B cell (primary cell): ENCODE measurements at regions not wholly inside any gene's neighbourhood (a gene's known extent, or its start where the extent isn't known, plus 50 kb on each side); places are given as distances from the start of the nearest gene placed in this dataset.

Experiments
- ATAC-seq: fragments of 200-7000 bp; cut with Tn5 transposase; one replicate; pipeline ENCODE4 v1.10.0; 2021; ENCODE audit warnings: low read depth, mild to moderate bottlenecking, moderate number of reproducible peaks, moderate library complexity
- CTCF ChIA-PET: fragments of 350-600 bp; sonication (Branson Sonifier 250); formaldehyde crosslinking; loops from one replicate; lab custom pipeline; 2021; ENCODE audit warnings: antibody characterized with exemption, inconsistent platforms; lab: Charles Lee
- POLR2A ChIA-PET: fragments of 350-600 bp; sonication (Branson Sonifier 250); formaldehyde crosslinking; loops from one replicate; lab custom pipeline; 2021; ENCODE audit warnings: antibody characterized with exemption; lab: Charles Lee
- DNase-seq: peaks from one replicate; pipeline ENCODE4 v3.0.0; 2013
- H2AFZ ChIP-seq: 2 replicates; pipeline ENCODE4 v1.6.1; 2012; ENCODE audit warnings: mild to moderate bottlenecking, low read depth, low read length; ENCODE audit not compliant: insufficient read depth, poor library complexity, severe bottlenecking
- H3K27ac ChIP-seq, 2 donors: 1 replicate in 1 of 2; 2 replicates in 1 of 2; pipeline ENCODE4 v1.5.1; 2012 to 2013; ENCODE audit warnings: low read length in 2 of 2, mild to moderate bottlenecking in 2 of 2, moderate library complexity in 1 of 2
- H3K27me3 ChIP-seq, 4 experiments: fragments of 200-600 bp in 1 of 4; sonication (generic) in 1 of 4; replicated peaks in 1 of 4; 1 replicate in 2 of 4; 2 replicates in 2 of 4; pipeline versions ENCODE4 v1.6.1 to v1.7.0; 2013 to 2016; ENCODE audit warnings: low read length in 3 of 4, mild to moderate bottlenecking in 2 of 4, mixed read lengths in 1 of 4, moderate library complexity in 1 of 4; ENCODE audit not compliant: insufficient read depth in 4 of 4, control insufficient read depth in 3 of 4; ENCODE audit errors: control extremely low read depth in 1 of 4
- H3K36me3 ChIP-seq, 2 experiments: replicated peaks in 1 of 2; 1 replicate in 1 of 2; 2 replicates in 1 of 2; pipeline versions ENCODE4 v1.6.1 to v1.7.1; 2013; ENCODE audit warnings: low read length in 1 of 2; ENCODE audit not compliant: insufficient read depth in 2 of 2, control insufficient read depth in 1 of 2; ENCODE audit errors: control extremely low read depth in 1 of 2, extremely low read depth in 1 of 2
- H3K4me1 ChIP-seq, 2 donors: fragments of 200-600 bp in 1 of 2; sonication (generic) in 1 of 2; 1 replicate in 1 of 2; 2 replicates in 1 of 2; pipeline versions ENCODE4 v1.5.1 to v1.6.1; 2013 to 2017; ENCODE audit warnings: low read length in 2 of 2; ENCODE audit not compliant: control insufficient read depth in 2 of 2, insufficient read depth in 2 of 2
- H3K4me2 ChIP-seq: replicated peaks from 2 replicates; pipeline ENCODE3; 2012; ENCODE audit warnings: mild to moderate bottlenecking, low read depth, low read length; ENCODE audit not compliant: poor library complexity, severe bottlenecking
- H3K4me3 ChIP-seq, 5 experiments: fragments of 200-600 bp in 1 of 5; sonication (generic) in 1 of 5; 1 replicate in 3 of 5; 2 replicates in 2 of 5; pipeline versions ENCODE4 v1.5.1 to v1.7.0; 2011 to 2016; ENCODE audit warnings: low read length in 4 of 5, mild to moderate bottlenecking in 4 of 5, low read depth in 2 of 5, control low read depth in 1 of 5, moderate library complexity in 1 of 5; ENCODE audit not compliant: insufficient read depth in 1 of 5; ENCODE audit errors: control extremely low read depth in 1 of 5, extremely low read depth in 1 of 5
- H3K79me2 ChIP-seq: fragments of 200-600 bp; sonication (generic); one replicate; pipeline ENCODE4 v1.6.0; 2016; ENCODE audit warnings: low read length; ENCODE audit not compliant: control insufficient read depth, insufficient read depth
- H3K9ac ChIP-seq: fragments of 200-600 bp; sonication (generic); 2 replicates; pipeline ENCODE4 v1.6.1; 2017; ENCODE audit warnings: mild to moderate bottlenecking, low read length, moderate library complexity
- H3K9me3 ChIP-seq, 3 donors: one replicate each; pipeline versions ENCODE4 v1.6.1 to v1.7.1; 2013; ENCODE audit warnings: low read length in 2 of 3; ENCODE audit not compliant: control insufficient read depth in 2 of 3, insufficient read depth in 1 of 3; ENCODE audit errors: control extremely low read depth in 1 of 3
- H4K20me1 ChIP-seq: 2 replicates; pipeline ENCODE4 v1.6.0; 2012; ENCODE audit warnings: mild to moderate bottlenecking, low read length; ENCODE audit not compliant: insufficient read depth, control insufficient read depth, poor library complexity, severe bottlenecking
- H3K27ac Mint-ChIP-seq: one replicate; pipeline ENCODE4 v1.8.0; 2021; ENCODE audit warnings: mixed read lengths
- H3K27me3 Mint-ChIP-seq: one replicate; pipeline ENCODE4 v1.8.0; 2021; ENCODE audit warnings: mixed read lengths
- H3K4me1 Mint-ChIP-seq: one replicate; pipeline ENCODE4 v1.8.0; 2021; ENCODE audit warnings: mixed read lengths
- H3K4me3 Mint-ChIP-seq: one replicate; pipeline ENCODE4 v1.8.0; 2021; ENCODE audit warnings: mixed read lengths
- H3K9me3 Mint-ChIP-seq: one replicate; pipeline ENCODE4 v1.8.0; 2022; ENCODE audit warnings: mixed read lengths; ENCODE audit not compliant: insufficient read depth
- EZH2 ChIP-seq: IDR thresholded peaks from 2 replicates; pipeline ENCODE4 v1.6.1; 2012; ENCODE audit warnings: borderline replicate concordance, low read depth, mild to moderate bottlenecking, moderate library complexity, low read length; ENCODE audit not compliant: insufficient read depth, poor library complexity, severe bottlenecking
- WGBS: methylation state at CpG from one replicate; pipeline ENCODE4 v1.1.5; 2013; ENCODE audit warnings: missing lambda C conversion rate; ENCODE audit not compliant: insufficient coverage; 5-methylcytosine and 5-hydroxymethylcytosine counted together
- intact Hi-C: fragments of 100-400 bp; cut with micrococcal nuclease; formaldehyde crosslinking; loops from one replicate; pipeline ENCODE4 v1.10.0; 2022
- TF ChIP-seq, protein P1 (sequence below): fragments of 200-600 bp; IDR thresholded peaks from one replicate; pipeline ENCODE4 v1.8.0; 2022; ENCODE audit warnings: antibody characterized with exemption, mild to moderate bottlenecking

DNA sequence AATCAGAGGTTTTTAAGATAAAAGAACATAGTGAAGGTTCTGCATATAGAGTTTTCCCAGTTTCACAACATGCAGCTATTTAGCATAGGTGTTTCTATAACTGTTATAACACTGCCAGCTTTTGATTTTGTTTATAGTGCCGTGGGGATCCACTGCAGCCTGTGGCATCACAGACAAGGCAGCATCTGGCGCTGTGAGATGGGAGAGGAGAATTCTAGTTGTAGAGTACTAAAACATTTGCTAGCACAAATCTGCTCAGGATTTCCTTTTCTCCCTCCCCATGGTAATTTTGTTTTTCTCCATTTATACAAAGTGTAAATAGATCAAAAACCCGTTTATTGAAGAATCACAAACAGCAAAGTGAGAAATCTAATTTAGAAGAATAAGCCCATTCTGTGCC is 482.8 kb upstream of the NCAM2 start:
- H2AFZ ChIP-seq, result no peak overlapping the region
- no peaks in the 10 kb centered on the region for H4K20me1 ChIP-seq
- no peaks in the 10 kb centered on the region for H3K4me1 Mint-ChIP-seq
- POLR2A ChIA-PET, result no interaction called here
- ATAC-seq (no peak), DNase-seq (no peak)
- no peak for TF ChIP-seq EZH2
- TF ChIP-seq, protein P1, sequence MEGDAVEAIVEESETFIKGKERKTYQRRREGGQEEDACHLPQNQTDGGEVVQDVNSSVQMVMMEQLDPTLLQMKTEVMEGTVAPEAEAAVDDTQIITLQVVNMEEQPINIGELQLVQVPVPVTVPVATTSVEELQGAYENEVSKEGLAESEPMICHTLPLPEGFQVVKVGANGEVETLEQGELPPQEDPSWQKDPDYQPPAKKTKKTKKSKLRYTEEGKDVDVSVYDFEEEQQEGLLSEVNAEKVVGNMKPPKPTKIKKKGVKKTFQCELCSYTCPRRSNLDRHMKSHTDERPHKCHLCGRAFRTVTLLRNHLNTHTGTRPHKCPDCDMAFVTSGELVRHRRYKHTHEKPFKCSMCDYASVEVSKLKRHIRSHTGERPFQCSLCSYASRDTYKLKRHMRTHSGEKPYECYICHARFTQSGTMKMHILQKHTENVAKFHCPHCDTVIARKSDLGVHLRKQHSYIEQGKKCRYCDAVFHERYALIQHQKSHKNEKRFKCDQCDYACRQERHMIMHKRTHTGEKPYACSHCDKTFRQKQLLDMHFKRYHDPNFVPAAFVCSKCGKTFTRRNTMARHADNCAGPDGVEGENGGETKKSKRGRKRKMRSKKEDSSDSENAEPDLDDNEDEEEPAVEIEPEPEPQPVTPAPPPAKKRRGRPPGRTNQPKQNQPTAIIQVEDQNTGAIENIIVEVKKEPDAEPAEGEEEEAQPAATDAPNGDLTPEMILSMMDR, result no peak
- H3K4me2 ChIP-seq, result no peak overlapping the region
- H3K9ac ChIP-seq, result no peak overlapping the region
- no peaks in the 10 kb centered on the region for H3K27me3 ChIP-seq
- H3K27me3 Mint-ChIP-seq, result no peaks in the 10 kb centered on the region
- no peak overlapping the region for H3K4me3 Mint-ChIP-seq
- H3K9me3 ChIP-seq, result peaks cover 0 to 3% (median 1%) of the 10 kb centered on the region in 3 donors
- CTCF ChIA-PET, result no interaction called here
- intact Hi-C loops, result loop anchor here (10.0 kb wide), 1 partner anchor 59 kb away; no protein-coding TSS in a partner anchor
- WGBS, result no CpG with 5 or more reads among the region's 3 CpGs
- no peaks in the 10 kb centered on the region for H3K4me1 ChIP-seq
- no peaks in the 10 kb centered on the region for H3K79me2 ChIP-seq
- H3K27ac Mint-ChIP-seq, result no peak overlapping the region
- H3K9me3 Mint-ChIP-seq, result peaks cover 4% of the 10 kb centered on the region
- H3K27ac ChIP-seq, result no peak overlapping the region
- no peaks in the 10 kb centered on the region for H3K36me3 ChIP-seq
- H3K4me3 ChIP-seq, result no peak overlapping the region

- Mint-ChIP-seq H3K27me3 (no peaks in the 10 kb centered on the region), H3K27ac (no peak overlapping the region), H3K4me3 (no peak overlapping the region), H3K4me1 (no peaks in the 10 kb centered on the region), H3K9me3 (no peaks in the 10 kb centered on the region)
- TF ChIP-seq EZH2, result no peak
- TF ChIP-seq, protein P1, result no peak
- no CpG with 5 or more reads among the region's 3 CpGs for WGBS
- H3K9ac ChIP-seq, result no peak overlapping the region
- no peak overlapping the region for H3K27ac ChIP-seq
- ChIA-PET POLR2A (no interaction called here), CTCF (no interaction called here)
- no peaks in the 10 kb centered on the region for H3K79me2 ChIP-seq
- DNase-seq (no peak), ATAC-seq (no peak)
- H3K4me1 ChIP-seq, result no peaks in the 10 kb centered on the region
- no peak overlapping the region for H3K4me2 ChIP-seq
- intact Hi-C loops, result loop anchor here (10.0 kb wide), 1 partner anchor 56 kb away; no protein-coding TSS in a partner anchor
- peaks cover 0 to 1% (median 0%) of the 10 kb centered on the region in 3 donors for H3K9me3 ChIP-seq
- H3K4me3 ChIP-seq, result no peak overlapping the region
- H4K20me1 ChIP-seq, result no peaks in the 10 kb centered on the region
- no peaks in the 10 kb centered on the region for H3K27me3 ChIP-seq
- no peak overlapping the region for H2AFZ ChIP-seq
- no peaks in the 10 kb centered on the region for H3K36me3 ChIP-seq
These were observed 479.1 kb upstream of the NCAM2 start for GRCh38 chr21:20519076-20519475.
